Spleen (tissue), 11 donors: ENCODE measurements at regions not wholly inside any gene's neighbourhood (a gene's known extent, or its start where the extent isn't known, plus 50 kb on each side); places are given as distances from the start of the nearest gene placed in this dataset.

ENCODE experiments used
- DNase-seq: peaks from one replicate; pipeline ENCODE4 v3.0.0-alpha.2; 2020
- H3K27ac ChIP-seq, 8 donors: fragments of 200-600 bp; sonication (generic) in 7 of 8; 1 replicate in 4 of 8; 2 replicates in 4 of 8; pipeline versions ENCODE4 v1.5.0 to v1.8.0; 2016 to 2021; ENCODE audit warnings: inconsistent platforms in 4 of 8, mild to moderate bottlenecking in 4 of 8, moderate library complexity in 1 of 8
- H3K27me3 ChIP-seq, 7 donors: fragments of 200-600 bp; sonication (generic) in 6 of 7; replicated peaks in 1 of 7; 1 replicate in 4 of 7; 2 replicates in 3 of 7; pipeline versions ENCODE4 v1.5.0 to v1.8.0; 2016 to 2021; ENCODE audit warnings: inconsistent platforms in 3 of 7, mild to moderate bottlenecking in 1 of 7
- H3K36me3 ChIP-seq, 6 donors: fragments of 200-600 bp; sonication (generic) in 5 of 6; 1 replicate in 4 of 6; 2 replicates in 2 of 6; pipeline versions ENCODE4 v1.5.0 to v1.8.0; 2016 to 2021; ENCODE audit warnings: inconsistent platforms in 2 of 6
- H3K4me1 ChIP-seq, 6 donors: fragments of 200-600 bp; sonication (generic) in 5 of 6; 1 replicate in 3 of 6; 2 replicates in 3 of 6; pipeline versions ENCODE4 v1.5.0 to v1.8.0; 2016 to 2021; ENCODE audit warnings: inconsistent platforms in 3 of 6
- H3K4me3 ChIP-seq, 8 donors: fragments of 200-600 bp; sonication (generic) in 7 of 8; 1 replicate in 4 of 8; 2 replicates in 4 of 8; pipeline versions ENCODE4 v1.5.0 to v1.8.0; 2016 to 2021; ENCODE audit warnings: inconsistent platforms in 4 of 8, mild to moderate bottlenecking in 4 of 8, moderate library complexity in 2 of 8
- H3K9me3 ChIP-seq, 8 donors: fragments of 200-600 bp; sonication (generic) in 7 of 8; 1 replicate in 4 of 8; 2 replicates in 4 of 8; pipeline versions ENCODE4 v1.5.0 to v1.8.0; 2016 to 2021; ENCODE audit warnings: inconsistent platforms in 4 of 8
- POLR2A ChIP-seq, 3 donors: fragments of 450-650 bp; IDR thresholded peaks; one replicate each; pipeline ENCODE4 v1.5.1; 2017; ENCODE audit warnings: antibody characterized with exemption in 3 of 3, mild to moderate bottlenecking in 1 of 3
- POLR2AphosphoS5 ChIP-seq, 3 donors: sonication (generic); formaldehyde crosslinking; IDR thresholded peaks; one replicate each; pipeline ENCODE4 v1.5.1; 2017; ENCODE audit warnings: antibody characterized with exemption in 3 of 3
- WGBS, 5 donors: extraction: QIAGEN DNeasy Blood & Tissue Kit in 3 of 5; methylation state at CpG; one replicate each; pipeline versions ENCODE4 v1.1.5 to v1.1.7; 2013 to 2018; 5-methylcytosine and 5-hydroxymethylcytosine counted together
- intact Hi-C: fragments of 100-400 bp; cut with DNase I; formaldehyde crosslinking; loops from one replicate; pipeline ENCODE4 v1.15.0; 2023; ENCODE audit warnings: low total_unique reads
- TF ChIP-seq, protein P1 (sequence below), 11 experiments: fragments of 200-600 bp in 7 of 11; fragments of 450-650 bp in 4 of 11; sonication (generic) in 4 of 11; IDR thresholded peaks in 8 of 11; conservative IDR thresholded peaks in 3 of 11; 1 replicate in 7 of 11; 2 replicates in 4 of 11; pipeline versions ENCODE4 v1.4.0 to v1.8.0; 2016 to 2021; ENCODE audit warnings: antibody characterized with exemption in 11 of 11, inconsistent platforms in 4 of 11, mild to moderate bottlenecking in 1 of 11
- donor health status: healthy with polysubstance abuse.
- donor health status: DM: no; HTN: no; CAD: no; lungs with moderate emphysema.
- donor health status: DM: no; HTN: no; CAD: no.
- donor health status: Bipolar disorder and iron deficiency.
- donor health status: healthy.
- donor health status: DM: no; HTN: no; CAD: no.
- donor health status: DM: yes; HTN: yes; CAD: no.

DNA sequence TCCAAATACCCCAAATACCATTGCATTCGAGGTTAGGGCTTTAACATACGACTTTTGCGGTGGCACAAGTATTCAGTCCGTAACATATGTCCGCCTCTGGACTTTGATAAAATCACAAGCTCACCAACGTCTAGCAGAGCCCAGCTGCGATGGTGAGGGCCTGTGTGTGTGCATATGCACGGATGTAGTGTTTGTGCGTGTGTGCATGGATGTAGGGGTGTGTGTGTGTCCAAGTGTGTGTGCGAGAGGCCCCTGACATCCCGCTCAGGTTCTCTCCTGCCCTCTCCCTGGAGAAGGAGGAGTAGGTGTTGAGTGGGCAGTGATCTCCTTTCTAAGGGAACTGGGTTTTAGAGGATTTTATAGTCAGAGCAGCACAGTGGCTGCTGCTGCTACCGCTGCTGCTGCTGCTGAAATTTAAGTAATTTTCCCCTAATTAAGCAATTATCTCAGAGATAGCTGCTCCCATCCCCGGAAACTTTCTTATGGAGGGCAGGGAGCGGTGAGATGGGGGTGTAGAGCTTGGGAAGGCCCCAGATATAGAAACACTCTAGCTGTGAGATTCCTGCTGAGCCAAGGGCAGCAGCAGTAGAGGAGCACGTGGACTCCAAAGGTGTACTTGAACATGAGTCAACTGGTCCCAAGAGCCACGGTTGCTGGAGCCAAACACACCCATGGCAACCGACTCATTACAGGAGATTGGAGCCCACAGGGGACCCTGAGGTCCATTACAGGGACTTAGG lies 121.7 kb upstream of the SDK2 start:
- Histone ChIP-seq H3K9me3 (no peaks in the 10 kb centered on the region), H3K27ac (no peak overlapping the region), H3K36me3 (no peaks in the 10 kb centered on the region), H3K4me3 (no peak overlapping the region), H3K4me1 (peaks cover 0 to 13% (median 9%) of the 10 kb centered on the region in 6 donors), H3K27me3 (peaks cover 0 to 7% (median 0%) of the 10 kb centered on the region in 7 donors)
- TF ChIP-seq, protein P1, sequence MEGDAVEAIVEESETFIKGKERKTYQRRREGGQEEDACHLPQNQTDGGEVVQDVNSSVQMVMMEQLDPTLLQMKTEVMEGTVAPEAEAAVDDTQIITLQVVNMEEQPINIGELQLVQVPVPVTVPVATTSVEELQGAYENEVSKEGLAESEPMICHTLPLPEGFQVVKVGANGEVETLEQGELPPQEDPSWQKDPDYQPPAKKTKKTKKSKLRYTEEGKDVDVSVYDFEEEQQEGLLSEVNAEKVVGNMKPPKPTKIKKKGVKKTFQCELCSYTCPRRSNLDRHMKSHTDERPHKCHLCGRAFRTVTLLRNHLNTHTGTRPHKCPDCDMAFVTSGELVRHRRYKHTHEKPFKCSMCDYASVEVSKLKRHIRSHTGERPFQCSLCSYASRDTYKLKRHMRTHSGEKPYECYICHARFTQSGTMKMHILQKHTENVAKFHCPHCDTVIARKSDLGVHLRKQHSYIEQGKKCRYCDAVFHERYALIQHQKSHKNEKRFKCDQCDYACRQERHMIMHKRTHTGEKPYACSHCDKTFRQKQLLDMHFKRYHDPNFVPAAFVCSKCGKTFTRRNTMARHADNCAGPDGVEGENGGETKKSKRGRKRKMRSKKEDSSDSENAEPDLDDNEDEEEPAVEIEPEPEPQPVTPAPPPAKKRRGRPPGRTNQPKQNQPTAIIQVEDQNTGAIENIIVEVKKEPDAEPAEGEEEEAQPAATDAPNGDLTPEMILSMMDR (IDR thresholded peaks at IDR 0.05 in 8 of 11, conservative IDR thresholded peaks at IDR 0.05 in 3 of 11), result no peak
- TF ChIP-seq POLR2A (IDR thresholded peaks at IDR 0.05), result no peak
- no peak for TF ChIP-seq POLR2AphosphoS5 (IDR thresholded peaks at IDR 0.05)
- WGBS, 5 donors, result 79 to 90% (median 86%) methylated on average over 17 of the region's 17 CpGs
- DNase-seq, result no peak
- intact Hi-C loops, result no loop called here

DNA sequence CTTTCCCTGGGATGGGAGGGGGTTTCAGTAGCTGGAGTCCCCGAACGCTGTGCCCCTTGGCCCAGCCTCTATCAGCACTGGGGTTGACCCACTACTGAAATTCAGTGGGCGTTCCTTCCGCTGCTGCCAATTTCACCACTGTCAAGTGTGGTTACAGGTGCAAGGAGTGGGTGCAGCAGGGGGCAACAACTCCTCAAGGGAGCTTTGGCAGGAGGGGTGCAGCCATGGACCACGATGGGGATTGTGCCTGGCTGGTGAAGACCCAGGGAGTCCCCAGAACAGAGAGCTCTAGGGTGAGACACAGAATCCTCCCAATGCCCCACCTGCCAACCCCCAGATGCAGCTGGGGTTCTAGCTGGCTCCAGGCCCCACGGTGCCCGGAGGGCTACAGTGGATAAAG lies 123.5 kb upstream of the SDK2 start:
- peaks cover 0 to 7% (median 0%) of the 10 kb centered on the region in 7 donors for H3K27me3 ChIP-seq
- no peaks in the 10 kb centered on the region for H3K36me3 ChIP-seq
- peaks cover 0 to 19% (median 9%) of the 10 kb centered on the region in 6 donors for H3K4me1 ChIP-seq
- intact Hi-C loops, result no loop called here
- TF ChIP-seq POLR2A (IDR thresholded peaks at IDR 0.05) (no peak), POLR2AphosphoS5 (IDR thresholded peaks at IDR 0.05) (no peak)
- TF ChIP-seq, protein P1 (IDR thresholded peaks at IDR 0.05 in 8 of 11, conservative IDR thresholded peaks at IDR 0.05 in 3 of 11), result no peak
- 75 to 97% (median 83%) methylated on average over 5 to 7 of the region's 7 CpGs for WGBS, 5 donors
- H3K4me3 ChIP-seq, result no peak overlapping the region
- DNase-seq, result no peak
- no peak overlapping the region for H3K27ac ChIP-seq
- no peaks in the 10 kb centered on the region for H3K9me3 ChIP-seq

DNA sequence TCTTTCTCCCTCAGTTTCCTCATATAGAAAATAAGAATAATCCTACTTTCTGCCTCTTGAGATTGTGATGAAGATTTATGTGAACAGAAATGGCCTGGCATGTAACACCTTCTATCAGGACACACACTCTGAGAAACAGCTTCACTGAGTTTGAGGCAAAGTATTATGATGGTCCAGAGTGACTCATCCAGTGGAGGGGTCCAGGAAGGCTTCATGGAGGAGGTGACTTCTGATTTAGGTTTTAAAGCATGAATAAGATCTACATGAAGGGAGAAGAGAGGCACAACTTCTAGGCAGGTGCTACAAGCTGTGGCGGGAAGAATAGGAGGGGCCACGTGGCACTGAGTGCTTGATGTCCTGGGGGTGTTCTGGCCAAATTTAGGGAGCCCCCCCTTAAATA lies 124.4 kb upstream of the SDK2 start:
- no peak for TF ChIP-seq POLR2AphosphoS5 (IDR thresholded peaks at IDR 0.05)
- WGBS, 5 donors, result 81 to 94% (median 90%) methylated on average over 2 of the region's 2 CpGs
- intact Hi-C loops, result no loop called here

DNA sequence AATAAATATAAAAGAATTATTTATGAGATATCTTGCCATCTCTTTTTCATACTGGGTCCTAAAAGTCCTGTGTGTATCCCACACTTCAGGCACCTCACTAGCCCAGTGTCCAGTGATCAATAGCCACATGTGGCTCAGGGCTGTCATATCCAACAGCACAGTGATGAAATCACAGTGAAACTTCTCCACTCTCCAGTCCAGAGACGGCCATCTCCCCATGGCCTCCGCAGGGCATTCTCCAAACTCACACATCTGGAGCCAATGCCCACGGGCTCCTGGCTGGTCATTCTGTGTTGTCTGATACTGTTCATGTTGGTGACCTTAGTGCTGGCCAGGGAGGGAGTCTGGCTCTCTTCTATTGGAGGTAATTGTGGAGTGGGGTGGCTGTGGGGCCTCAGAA lies 125.2 kb upstream of the SDK2 start:
- TF ChIP-seq POLR2A (IDR thresholded peaks at IDR 0.05) (no peak), POLR2AphosphoS5 (IDR thresholded peaks at IDR 0.05) (no peak)
- TF ChIP-seq, protein P1 (IDR thresholded peaks at IDR 0.05 in 8 of 11, conservative IDR thresholded peaks at IDR 0.05 in 3 of 11), result no peak
- 82 to 91% (median 85%) methylated on average over 3 of the region's 3 CpGs for WGBS, 5 donors
- intact Hi-C loops, result no loop called here
- peaks cover 0 to 7% (median 0%) of the 10 kb centered on the region in 7 donors for H3K27me3 ChIP-seq
- no peaks in the 10 kb centered on the region for H3K36me3 ChIP-seq
- no peaks in the 10 kb centered on the region for H3K9me3 ChIP-seq
- H3K4me3 ChIP-seq, result no peak overlapping the region
- DNase-seq, result no peak
- peaks cover 0 to 19% (median 12%) of the 10 kb centered on the region in 6 donors for H3K4me1 ChIP-seq
- no peak overlapping the region for H3K27ac ChIP-seq

More for the DNA sequence above, 124.4 kb upstream of the SDK2 start:
- no peak for DNase-seq
- Histone ChIP-seq H3K36me3 (no peaks in the 10 kb centered on the region), H3K4me1 (peaks cover 0 to 19% (median 11%) of the 10 kb centered on the region in 6 donors), H3K27ac (no peak overlapping the region), H3K4me3 (no peak overlapping the region), H3K9me3 (no peaks in the 10 kb centered on the region), H3K27me3 (peaks cover 0 to 7% (median 0%) of the 10 kb centered on the region in 7 donors)
